Muscle of leg (tissue), 3 donors: ENCODE measurements at regions not wholly inside any gene's neighbourhood (a gene's known extent, or its start where the extent isn't known, plus 50 kb on each side); places are given as distances from the start of the nearest gene placed in this dataset.
"Not testable (repeated sequence)": the region's sequence is repeated elsewhere in the genome, so short reads cannot be mapped to it uniquely, and the experiment has no call there.

Experiments
- DNase-seq: peaks from one replicate; pipeline ENCODE4 v3.0.0; 2013
- H3K27ac ChIP-seq: one replicate; pipeline ENCODE4 v1.5.1; 2013; ENCODE audit warnings: mild to moderate bottlenecking, low read length, control low read depth
- H3K27me3 ChIP-seq: one replicate; pipeline ENCODE4 v1.6.1; 2013; ENCODE audit warnings: low read length; ENCODE audit not compliant: control insufficient read depth, insufficient read depth
- H3K36me3 ChIP-seq: one replicate; pipeline ENCODE4 v1.6.1; 2013; ENCODE audit warnings: low read length; ENCODE audit not compliant: control insufficient read depth, insufficient read depth
- H3K4me1 ChIP-seq: one replicate; pipeline ENCODE4 v1.6.1; 2013; ENCODE audit warnings: low read length; ENCODE audit not compliant: control insufficient read depth, insufficient read depth
- H3K4me3 ChIP-seq: one replicate; pipeline ENCODE4 v1.5.1; 2013; ENCODE audit warnings: low read length, control low read depth
- H3K9me3 ChIP-seq: replicated peaks from 2 replicates; pipeline ENCODE4 v1.6.1; 2013; ENCODE audit warnings: low read depth, low read length; ENCODE audit not compliant: control insufficient read depth
- WGBS: methylation state at CpG from one replicate; pipeline ENCODE4 v1.1.5; 2013; ENCODE audit warnings: missing lambda C conversion rate; ENCODE audit not compliant: insufficient coverage; 5-methylcytosine and 5-hydroxymethylcytosine counted together

DNA sequence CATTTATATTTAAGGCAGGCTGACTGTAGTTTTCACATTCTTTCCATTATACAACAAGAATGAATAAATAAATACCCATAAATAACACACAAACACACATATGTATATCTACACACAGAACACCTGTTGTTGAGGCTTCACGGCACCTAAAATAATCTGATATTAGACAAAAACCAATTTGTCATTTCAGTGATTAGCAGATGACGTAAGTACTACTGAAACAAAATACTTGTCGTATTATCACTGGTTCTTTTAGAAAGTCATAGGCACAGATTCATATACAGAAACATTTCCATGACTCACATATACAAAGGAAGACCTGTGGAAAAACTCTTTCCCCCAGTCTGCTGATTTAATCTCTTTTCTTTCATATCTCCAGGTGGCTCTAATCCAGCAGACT, 1113.4 kb upstream of the FANCL start:
- DNase-seq = no peak
- Histone ChIP-seq H3K9me3 (no peaks in the 10 kb centered on the region), H3K4me3 (no peak overlapping the region), H3K4me1 (no peaks in the 10 kb centered on the region), H3K27ac (no peak overlapping the region), H3K27me3 (no peaks in the 10 kb centered on the region), H3K36me3 (no peaks in the 10 kb centered on the region)
- 88% methylated on average over 1 of the region's 3 CpGs for WGBS

DNA sequence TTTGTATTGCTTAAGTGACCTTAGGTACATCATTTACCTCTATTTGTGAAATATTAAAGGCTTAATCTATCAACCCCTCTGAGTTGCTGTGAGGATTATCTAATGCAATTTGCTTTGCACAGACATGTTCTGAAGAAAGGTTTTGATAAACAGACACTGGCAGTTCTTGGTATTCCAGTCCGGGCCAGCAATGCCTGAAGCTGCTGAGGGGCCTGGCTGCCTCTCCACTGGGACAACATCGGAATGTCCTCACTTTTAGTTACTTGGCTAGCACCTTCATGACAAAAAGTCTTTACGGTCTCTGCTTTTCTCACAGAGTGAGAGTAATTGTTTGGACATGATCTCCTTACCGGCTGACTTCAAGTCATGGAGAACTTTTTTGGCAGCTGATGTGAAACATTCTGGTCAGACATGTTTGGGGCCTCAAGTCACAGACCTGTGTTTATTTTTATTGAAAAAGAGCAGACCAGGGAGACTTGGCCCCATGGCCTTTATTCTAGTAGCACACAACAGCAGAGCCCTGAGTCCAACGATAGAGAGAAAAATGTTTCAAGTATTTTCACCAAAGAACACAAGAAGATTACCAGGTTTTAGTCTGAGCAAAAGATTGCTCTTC, 1112.3 kb upstream of the FANCL start:
- no peaks in the 10 kb centered on the region for H3K9me3 ChIP-seq
- H3K27me3 ChIP-seq = no peaks in the 10 kb centered on the region
- no peaks in the 10 kb centered on the region for H3K4me1 ChIP-seq
- H3K27ac ChIP-seq = no peak overlapping the region
- no peaks in the 10 kb centered on the region for H3K36me3 ChIP-seq
- 6% methylated on average over 4 of the region's 5 CpGs for WGBS
- H3K4me3 ChIP-seq = no peak overlapping the region
- peak; percentile 1 for DNase-seq

- Histone ChIP-seq H3K36me3 (no peaks in the 10 kb centered on the region), H3K9me3 (no peaks in the 10 kb centered on the region), H3K27me3 (no peaks in the 10 kb centered on the region), H3K4me3 (no peak overlapping the region), H3K4me1 (no peaks in the 10 kb centered on the region), H3K27ac (no peak overlapping the region)
- no peak for DNase-seq
- 40% methylated on average over 1 of the region's 1 CpG for WGBS
These were observed 1101.0 kb upstream of the FANCL start for GRCh38 chr2:59342166-59342565.

- Histone ChIP-seq H3K36me3 (no peaks in the 10 kb centered on the region), H3K4me3 (no peak overlapping the region), H3K27ac (no peak overlapping the region), H3K27me3 (no peaks in the 10 kb centered on the region), H3K4me1 (no peaks in the 10 kb centered on the region), H3K9me3 (no peaks in the 10 kb centered on the region)
- DNase-seq = no peak
- no CpG with 5 or more reads among the region's 2 CpGs for WGBS
These were observed 1098.7 kb upstream of the FANCL start for GRCh38 chr2:59339837-59340207.

- no peak for DNase-seq
- Histone ChIP-seq H3K9me3 (no peaks in the 10 kb centered on the region), H3K27me3 (no peaks in the 10 kb centered on the region), H3K4me3 (no peak overlapping the region), H3K27ac (no peak overlapping the region), H3K4me1 (no peaks in the 10 kb centered on the region), H3K36me3 (no peaks in the 10 kb centered on the region)
- WGBS = 73% methylated on average over 2 of the region's 8 CpGs
These were observed 1098.2 kb upstream of the FANCL start for GRCh38 chr2:59339121-59339836.

DNA sequence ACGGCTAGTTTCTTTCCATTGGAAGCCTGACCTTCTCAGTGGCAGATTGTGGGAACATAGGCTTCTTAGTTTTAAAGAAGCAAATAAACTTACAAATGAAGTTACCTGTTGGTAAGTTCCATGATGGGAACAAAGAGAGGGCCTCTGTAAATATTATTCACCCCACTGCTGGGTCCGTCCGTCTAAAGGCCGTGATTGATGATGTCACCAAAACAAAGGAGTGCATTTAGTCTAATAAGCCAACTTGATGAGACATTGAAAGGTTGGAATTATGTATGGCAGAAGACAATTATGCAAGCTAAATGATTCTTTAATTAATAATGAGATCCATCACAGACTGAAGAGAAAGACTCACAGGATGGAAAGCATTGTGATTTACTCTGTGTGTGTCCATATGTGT, 1091.9 kb upstream of the FANCL start:
- no CpG with 5 or more reads among the region's 4 CpGs for WGBS
- DNase-seq = no peak
- H3K36me3 ChIP-seq = no peaks in the 10 kb centered on the region

DNA sequence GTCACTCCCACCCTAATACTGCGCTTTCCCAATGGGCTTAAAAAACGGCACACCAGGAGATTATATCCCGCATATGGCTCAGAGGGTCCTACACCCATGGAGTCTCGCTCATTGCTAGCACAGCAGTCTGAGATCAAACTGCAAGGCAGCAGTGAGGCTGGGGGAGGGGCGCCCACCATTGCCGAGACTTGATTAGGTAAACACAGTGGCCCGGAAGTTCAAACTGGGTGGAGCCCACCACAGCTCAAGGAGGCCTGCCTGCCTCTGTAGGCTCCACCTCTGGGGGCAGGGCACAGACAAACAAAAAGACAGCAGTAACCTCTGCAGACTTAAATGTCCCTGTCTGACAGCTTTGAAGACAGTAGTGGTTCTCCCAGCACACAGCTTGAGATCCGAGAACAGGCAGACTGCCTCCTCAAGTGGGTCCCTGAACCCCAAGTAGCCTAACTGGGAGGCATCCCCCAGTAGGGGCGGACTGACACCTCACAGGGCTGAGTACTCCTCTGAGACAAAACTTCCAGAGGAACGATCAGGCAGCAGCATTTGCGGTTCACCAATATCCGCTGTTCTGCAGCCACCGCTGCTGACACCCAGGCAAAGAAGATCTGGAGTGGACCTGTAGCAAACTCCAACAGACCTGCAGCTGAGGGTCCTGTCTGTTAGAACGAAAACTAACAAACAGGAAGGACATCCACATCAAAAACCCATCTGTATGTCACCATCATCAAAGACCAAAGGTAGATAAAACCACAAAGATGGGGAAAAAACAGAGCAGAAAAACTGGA, 1085.6 kb upstream of the FANCL start:
- not testable (repeated sequence) for H3K9me3 ChIP-seq, H3K27ac ChIP-seq, H3K36me3 ChIP-seq, H3K4me1 ChIP-seq, H3K4me3 ChIP-seq, DNase-seq, H3K27me3 ChIP-seq
- WGBS = 97% methylated on average over 9 of the region's 14 CpGs

More for the DNA sequence above, 1091.9 kb upstream of the FANCL start:
- Histone ChIP-seq H3K27me3 (no peaks in the 10 kb centered on the region), H3K4me1 (no peaks in the 10 kb centered on the region), H3K27ac (no peak overlapping the region), H3K4me3 (no peak overlapping the region), H3K9me3 (no peaks in the 10 kb centered on the region)

GRCh38 chr2:59322870-59323269, 1081.7 kb upstream of the FANCL start:
- Histone ChIP-seq H3K27ac (no peak overlapping the region), H3K9me3 (no peaks in the 10 kb centered on the region), H3K4me1 (no peaks in the 10 kb centered on the region), H3K4me3 (no peak overlapping the region), H3K36me3 (no peaks in the 10 kb centered on the region), H3K27me3 (no peaks in the 10 kb centered on the region)
- no CpG with 5 or more reads among the region's 2 CpGs for WGBS
- DNase-seq = no peak

GRCh38 chr2:59322005-59322404, 1080.9 kb upstream of the FANCL start:
- no peaks in the 10 kb centered on the region for H3K9me3 ChIP-seq
- WGBS = 100% methylated on average over 5 of the region's 7 CpGs
- H3K27me3 ChIP-seq = no peaks in the 10 kb centered on the region
- H3K36me3 ChIP-seq = no peaks in the 10 kb centered on the region
- no peak overlapping the region for H3K4me3 ChIP-seq
- no peak for DNase-seq
- H3K27ac ChIP-seq = no peak overlapping the region
- H3K4me1 ChIP-seq = no peaks in the 10 kb centered on the region

DNA sequence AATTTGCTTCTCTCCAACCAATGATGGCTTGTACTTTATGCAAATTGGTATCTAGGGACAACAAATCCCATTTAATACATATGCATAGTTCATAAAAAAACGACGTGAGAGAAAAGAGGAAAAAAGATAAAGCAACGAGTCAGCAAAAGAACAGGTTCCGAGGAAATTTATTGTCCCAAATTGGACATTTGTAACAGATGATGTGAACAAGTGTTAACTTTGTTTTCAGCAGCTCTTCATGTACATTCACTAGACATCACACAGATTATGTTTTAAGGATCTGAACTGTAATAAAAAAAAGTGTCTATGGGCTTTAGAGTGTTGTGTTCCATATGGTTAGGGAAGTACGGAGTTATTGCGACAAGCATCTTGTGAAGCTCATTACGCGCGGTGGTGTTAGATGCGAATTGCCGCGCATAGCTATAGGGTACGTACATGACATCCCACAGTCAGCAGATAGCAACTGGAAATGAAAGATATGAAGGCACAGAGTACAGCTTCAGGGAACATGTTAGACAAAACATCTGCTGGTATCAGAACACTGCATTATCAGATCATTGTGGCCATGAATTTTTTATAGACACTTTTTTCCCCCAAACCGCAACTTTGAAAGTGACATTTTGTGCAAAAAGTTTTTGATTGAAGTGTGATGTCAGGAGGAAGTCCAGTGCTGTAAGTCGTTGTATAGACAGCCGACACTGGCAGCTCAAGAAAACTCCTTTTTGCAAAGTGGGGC, 1073.1 kb upstream of the FANCL start:
- Histone ChIP-seq H3K27me3 (no peaks in the 10 kb centered on the region), H3K9me3 (no peaks in the 10 kb centered on the region), H3K4me3 (no peak overlapping the region), H3K4me1 (no peaks in the 10 kb centered on the region), H3K27ac (no peak overlapping the region), H3K36me3 (no peaks in the 10 kb centered on the region)
- DNase-seq = no peak
- WGBS = 92% methylated on average over 11 of the region's 16 CpGs
